AG04450 (cell line): ENCODE measurements at regions not wholly inside any gene's neighbourhood (a gene's known extent, or its start where the extent isn't known, plus 50 kb on each side); places are given as distances from the start of the nearest gene placed in this dataset.

Experiments used
- CTCF ChIA-PET: fragments of 300-600, 350-600 bp; formaldehyde crosslinking; extraction: SDS; loops from one replicate; lab custom pipeline; 2022; ENCODE audit warnings: antibody characterized with exemption, inconsistent platforms; lab: Charles Lee
- POLR2A ChIA-PET: fragments of 350-600 bp; formaldehyde crosslinking; extraction: SDS; loops from one replicate; lab custom pipeline; 2021; ENCODE audit warnings: antibody characterized with exemption, inconsistent platforms; lab: Yijun Ruan, JAX
- DNase-seq: peaks from one replicate; pipeline ENCODE4 v3.0.0-alpha.2; 2011; ENCODE audit warnings: low read depth, low spot score
- H3K27ac ChIP-seq: one replicate; pipeline ENCODE4 v1.5.1; 2012; ENCODE audit warnings: low read depth, low read length, control low read depth
- H3K27me3 ChIP-seq: one replicate; pipeline ENCODE4 v1.6.0; 2012; ENCODE audit warnings: low read length; ENCODE audit not compliant: control insufficient read depth, insufficient read depth
- H3K4me3 ChIP-seq: 2 replicates; pipeline ENCODE4 v1.5.1; 2011; ENCODE audit warnings: mild to moderate bottlenecking, low read depth, low read length, control low read depth
- H3K9me3 ChIP-seq: 2 replicates; pipeline ENCODE4 v1.5.1; 2012; ENCODE audit warnings: low read length; ENCODE audit not compliant: control insufficient read depth, insufficient read depth
- CTCF ChIP-seq: IDR thresholded peaks from 2 replicates; pipeline ENCODE4 v1.5.1; 2011; ENCODE audit warnings: low read depth, low read length, control low read depth, inconsistent platforms

DNA sequence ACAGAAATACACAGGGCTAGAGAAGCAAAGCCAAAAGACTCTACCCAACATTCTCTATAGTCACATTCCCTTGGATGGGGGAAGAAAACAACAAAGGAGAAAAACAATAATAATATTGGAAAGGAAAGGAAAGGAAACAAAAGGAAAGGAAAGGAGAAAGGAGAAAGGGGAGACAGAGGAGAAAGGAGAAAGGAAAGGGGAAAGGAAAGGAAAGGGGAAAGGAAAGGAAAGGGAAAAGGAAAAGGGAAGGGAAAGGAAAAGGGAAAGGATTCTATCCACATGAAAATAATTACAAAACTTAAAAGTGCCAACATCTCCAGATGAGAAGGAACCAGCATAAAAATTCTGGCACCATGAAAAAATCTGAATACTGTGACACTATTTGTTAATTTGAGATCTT is 54.1 kb upstream of the MNS1 start:
- peaks cover 7% of the 10 kb centered on the region for H3K27me3 ChIP-seq
- H3K27ac ChIP-seq = no peak overlapping the region
- DNase-seq = no peak
- no peak overlapping the region for H3K4me3 ChIP-seq
- TF ChIP-seq CTCF = no peak
- H3K9me3 ChIP-seq = peaks cover 2% of the 10 kb centered on the region; the same call in 1 of the 2 replicates
- ChIA-PET POLR2A (no interaction called here), CTCF (interaction anchor here (1.5 kb wide), 1 partner anchor 28 kb away, joined by 7 read pairs; no protein-coding TSS in a partner anchor)
